Heart right ventricle (tissue), 16 donors: ENCODE measurements at regions not wholly inside any gene's neighbourhood (a gene's known extent, or its start where the extent isn't known, plus 50 kb on each side); places are given as distances from the start of the nearest gene placed in this dataset.

Source experiments
- ATAC-seq, 8 donors: fragments of 200-7000 bp; cut with Tn5 transposase; one replicate each; pipeline ENCODE4 v1.9.1; 2020; ENCODE audit warnings: mild to moderate bottlenecking in 8 of 8, moderate library complexity in 8 of 8, moderate number of reproducible peaks in 1 of 8
- DNase-seq, 2 donors: peaks; one replicate each; pipeline ENCODE4 v3.0.0-alpha.2; 2020
- H3K27ac ChIP-seq, 10 donors: fragments of 200-600 bp; sonication (generic) in 2 of 10; one replicate each; pipeline versions ENCODE4 v1.5.0 to v1.8.0; 2020 to 2022; ENCODE audit warnings: mild to moderate bottlenecking in 3 of 10
- H3K27me3 ChIP-seq, 7 donors: fragments of 200-600 bp; one replicate each; pipeline ENCODE4 v1.8.0; 2021 to 2022; ENCODE audit warnings: mild to moderate bottlenecking in 2 of 7
- H3K36me3 ChIP-seq, 9 donors: fragments of 200-600 bp; sonication (generic) in 1 of 9; one replicate each; pipeline versions ENCODE4 v1.5.0 to v1.8.0; 2020 to 2022; ENCODE audit warnings: mild to moderate bottlenecking in 2 of 9
- H3K4me1 ChIP-seq, 9 donors: fragments of 200-600 bp; sonication (generic) in 1 of 9; one replicate each; pipeline versions ENCODE4 v1.5.0 to v1.8.0; 2020 to 2022; ENCODE audit warnings: mild to moderate bottlenecking in 4 of 9
- H3K4me3 ChIP-seq, 10 donors: fragments of 200-600 bp; sonication (generic) in 2 of 10; one replicate each; pipeline versions ENCODE4 v1.5.0 to v1.8.0; 2020 to 2022; ENCODE audit warnings: mild to moderate bottlenecking in 7 of 10, moderate library complexity in 2 of 10
- H3K9me3 ChIP-seq, 11 donors: fragments of 200-600 bp in 10 of 11; sonication (generic) in 2 of 11; one replicate each; pipeline versions ENCODE4 v1.5.0 to v1.8.0; 2013 to 2022; ENCODE audit warnings: mild to moderate bottlenecking in 2 of 11, control low read depth in 1 of 11, moderate library complexity in 1 of 11
- WGBS, 2 donors: extraction: QIAGEN DNeasy Blood & Tissue Kit; methylation state at CpG; one replicate each; pipeline ENCODE4 v1.1.7; 2013; ENCODE audit warnings: inconsistent platforms in 1 of 2; 5-methylcytosine and 5-hydroxymethylcytosine counted together
- intact Hi-C, 10 donors: fragments of 100-400 bp; cut with DNase I; formaldehyde crosslinking; loops; one replicate each; pipeline versions ENCODE4 v1.11.1 to v1.14.2; 2022
- TF ChIP-seq, protein P1 (sequence below), 9 donors: fragments of 200-600 bp; sonication (generic) in 2 of 9; IDR thresholded peaks; one replicate each; pipeline versions ENCODE4 v1.5.0 to v1.8.0; 2021 to 2022; ENCODE audit warnings: antibody characterized with exemption in 9 of 9, mild to moderate bottlenecking in 5 of 9, moderate library complexity in 1 of 9
- donor health status: Arrhythmogenic right ventricular cardiomyopathy.
- donor health status: ischemic (EF 13 %, LVEDD 7.1; RV severe dilation, severe dysfunction).
- donor health status: healthy with polysubstance abuse.
- donor health status: DM: no; HTN: yes; CAD: no.
- donor health status: DM: no; HTN: no; CAD: no.
- donor health status: ischemic (EF 25% LVEDD 6.9; RV normal size, moderate dysfunction).
- donor health status: ischemic (EF 25% LVEDD 5.7; RV mildly dilated, moderate dysfunction).
- donor health status: healthy.
- donor health status: DM: yes; HTN: yes; CAD: no.
- donor health status: Ischemic cardiomyopathy.
- donor health status: ischemic (EF 35%, LVEDD 5.7; RV mildly dilated, moderate dysfunction).
- donor health status: nonischemic (EF 11% LVEDD 7.7; RV severe dilation, severe dysfunction).
- donor health status: DM: yes; HTN: yes; CAD: no.
- donor health status: PGD.
- donor health status: ischemic (EF 29% LVEDD 5.4; RV normal size, mild dysfunction).
- donor health status: nonischemic (EF 23%, LVEDD 6.1; RV moderate dilation, normal function).

- TF ChIP-seq, protein P1, sequence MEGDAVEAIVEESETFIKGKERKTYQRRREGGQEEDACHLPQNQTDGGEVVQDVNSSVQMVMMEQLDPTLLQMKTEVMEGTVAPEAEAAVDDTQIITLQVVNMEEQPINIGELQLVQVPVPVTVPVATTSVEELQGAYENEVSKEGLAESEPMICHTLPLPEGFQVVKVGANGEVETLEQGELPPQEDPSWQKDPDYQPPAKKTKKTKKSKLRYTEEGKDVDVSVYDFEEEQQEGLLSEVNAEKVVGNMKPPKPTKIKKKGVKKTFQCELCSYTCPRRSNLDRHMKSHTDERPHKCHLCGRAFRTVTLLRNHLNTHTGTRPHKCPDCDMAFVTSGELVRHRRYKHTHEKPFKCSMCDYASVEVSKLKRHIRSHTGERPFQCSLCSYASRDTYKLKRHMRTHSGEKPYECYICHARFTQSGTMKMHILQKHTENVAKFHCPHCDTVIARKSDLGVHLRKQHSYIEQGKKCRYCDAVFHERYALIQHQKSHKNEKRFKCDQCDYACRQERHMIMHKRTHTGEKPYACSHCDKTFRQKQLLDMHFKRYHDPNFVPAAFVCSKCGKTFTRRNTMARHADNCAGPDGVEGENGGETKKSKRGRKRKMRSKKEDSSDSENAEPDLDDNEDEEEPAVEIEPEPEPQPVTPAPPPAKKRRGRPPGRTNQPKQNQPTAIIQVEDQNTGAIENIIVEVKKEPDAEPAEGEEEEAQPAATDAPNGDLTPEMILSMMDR (IDR thresholded peaks at IDR 0.05), result no peak
- DNase-seq, result no peak
- Histone ChIP-seq H3K36me3 (no peaks in the 10 kb centered on the region), H3K4me3 (no peak overlapping the region), H3K9me3 (no peaks in the 10 kb centered on the region), H3K27ac (no peak overlapping the region), H3K4me1 (no peaks in the 10 kb centered on the region), H3K27me3 (peaks cover 0 to 6% (median 0%) of the 10 kb centered on the region in 7 donors)
- WGBS, 2 donors, result 74 to 80% methylated on average over 8 of the region's 8 CpGs
- no peak for ATAC-seq
- intact Hi-C loops, result no loop called here
These were observed 304.4 kb upstream of the SALL3 start for GRCh38 chr18:78675231-78675630.

DNA sequence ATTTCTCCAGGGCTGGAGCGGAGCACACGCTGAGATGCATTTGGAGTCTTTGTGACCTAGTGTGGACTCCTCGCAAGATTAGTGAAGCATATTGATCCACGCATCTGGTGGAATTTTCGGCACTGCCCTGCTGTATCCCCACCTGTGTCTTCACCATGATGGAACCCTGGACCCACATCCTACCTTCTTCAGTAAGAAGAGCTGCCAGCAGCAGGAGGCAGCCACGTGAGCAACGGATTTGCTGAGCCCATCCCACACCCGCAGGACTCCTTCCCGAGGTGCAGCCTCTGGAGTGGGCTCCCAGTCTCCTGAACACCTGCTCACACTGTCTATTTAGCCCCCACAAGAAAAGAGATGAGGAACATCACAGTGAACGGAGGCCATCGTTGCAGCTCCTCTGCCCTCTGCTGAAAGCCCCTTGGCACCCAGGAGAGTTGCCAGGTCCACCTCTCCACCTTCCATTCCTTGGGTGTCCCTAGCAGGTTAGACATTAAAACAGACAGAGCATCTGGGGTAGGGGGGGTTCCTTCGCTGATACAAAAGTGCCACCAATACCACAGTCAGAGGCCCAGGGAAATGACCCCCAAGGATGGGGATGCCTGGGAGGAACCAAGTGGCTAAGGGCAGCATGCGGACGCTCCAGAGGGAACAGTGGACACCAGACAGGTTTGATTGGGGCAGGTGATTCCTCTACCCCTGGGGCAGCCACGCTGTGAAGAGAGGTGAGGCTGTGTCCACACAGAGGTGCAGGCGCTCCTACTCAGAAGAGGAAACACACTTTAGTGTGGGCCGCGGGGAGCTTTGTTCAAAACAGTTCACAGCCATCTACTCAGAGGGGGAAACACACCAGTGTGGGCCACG, 302.8 kb upstream of the SALL3 start:
- no peak for DNase-seq
- no peak overlapping the region for H3K27ac ChIP-seq
- WGBS, 2 donors, result 86 to 91% methylated on average over 19 of the region's 19 CpGs
- no peak for ATAC-seq
- no peaks in the 10 kb centered on the region for H3K36me3 ChIP-seq
- no peaks in the 10 kb centered on the region for H3K4me1 ChIP-seq
- no peaks in the 10 kb centered on the region for H3K9me3 ChIP-seq
- TF ChIP-seq, protein P1 (IDR thresholded peaks at IDR 0.05), result no peak
- H3K4me3 ChIP-seq, result no peak overlapping the region
- H3K27me3 ChIP-seq, result peaks cover 0 to 15% (median 0%) of the 10 kb centered on the region in 7 donors
- intact Hi-C loops, result no loop called here

DNA sequence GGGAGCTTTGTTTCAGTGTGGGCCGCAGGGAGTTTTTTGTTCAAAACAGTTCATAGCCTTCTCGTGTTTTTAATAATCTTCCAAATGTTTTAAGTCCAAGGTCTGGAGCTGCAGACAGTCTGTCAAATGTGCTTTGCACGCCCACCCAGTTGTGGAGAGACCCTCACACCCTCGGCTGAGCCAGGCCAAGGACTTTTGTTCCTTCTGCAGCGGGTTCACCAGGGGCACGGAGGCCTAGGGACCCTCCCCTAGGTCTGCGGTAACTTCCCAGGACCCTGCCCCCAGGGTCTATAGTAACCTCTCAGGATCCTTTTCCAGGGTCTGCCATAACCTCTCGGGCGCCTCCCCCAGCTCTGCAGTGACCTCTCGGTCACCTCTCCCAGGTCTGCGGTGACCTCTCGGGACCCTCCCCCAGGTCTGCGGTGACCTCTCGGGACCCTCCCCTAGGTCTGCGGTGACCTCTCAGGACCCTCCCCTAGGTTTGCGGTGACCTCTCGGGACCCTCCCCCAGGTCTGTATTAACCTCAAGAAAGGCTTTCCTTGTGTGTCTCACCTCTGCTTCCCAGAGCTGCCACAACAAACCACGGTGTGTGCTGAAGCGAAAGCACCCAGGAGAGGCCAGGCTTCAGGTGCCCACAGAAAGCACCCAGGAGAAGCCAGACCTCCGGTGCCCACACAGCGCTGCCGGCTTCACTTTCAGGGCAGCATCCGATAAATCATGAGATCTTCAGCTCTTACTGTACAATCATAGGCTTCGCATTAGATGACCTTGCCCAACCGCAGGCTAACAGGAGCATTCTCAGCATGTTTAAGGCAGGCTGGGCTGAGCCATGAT, 301.9 kb upstream of the SALL3 start:
- Histone ChIP-seq H3K4me1 (no peaks in the 10 kb centered on the region), H3K4me3 (no peak overlapping the region), H3K36me3 (no peaks in the 10 kb centered on the region), H3K27me3 (peaks cover 0 to 17% (median 0%) of the 10 kb centered on the region in 7 donors), H3K9me3 (no peaks in the 10 kb centered on the region), H3K27ac (no peak overlapping the region)
- DNase-seq (no peak), ATAC-seq (no peak)
- intact Hi-C loops, result no loop called here
- TF ChIP-seq, protein P1 (IDR thresholded peaks at IDR 0.05), result no peak
- WGBS, 2 donors, result 88 to 93% methylated on average over 25 of the region's 25 CpGs

GRCh38 chr18:78678318-78678695, 301.3 kb upstream of the SALL3 start:
- intact Hi-C loops, result no loop called here
- 76 to 79% methylated on average over 8 of the region's 8 CpGs for WGBS, 2 donors
- ATAC-seq, result no peak
- DNase-seq, result no peak
- Histone ChIP-seq H3K36me3 (no peaks in the 10 kb centered on the region), H3K4me3 (no peak overlapping the region), H3K27me3 (peaks cover 0 to 17% (median 0%) of the 10 kb centered on the region in 7 donors), H3K4me1 (no peaks in the 10 kb centered on the region), H3K27ac (no peak overlapping the region), H3K9me3 (no peaks in the 10 kb centered on the region)
- TF ChIP-seq, protein P1 (IDR thresholded peaks at IDR 0.05), result no peak
